Activated CD8-positive, alpha-beta memory T cell treated with anti-CD3 and anti-CD28 coated beads, Interleukin-2, amount 50 U/mL, for 24 hours (primary cell): ENCODE measurements at regions not wholly inside any gene's neighbourhood (a gene's known extent, or its start where the extent isn't known, plus 50 kb on each side); places are given as distances from the start of the nearest gene placed in this dataset.

ENCODE experiments used
- DNase-seq: peaks from one replicate; pipeline ENCODE4 v3.0.0-alpha.2; 2020; ENCODE audit errors: extremely low read depth

GRCh38 chr1:56442290-56442877 is 137.0 kb downstream of the PLPP3 start:
- no peak for DNase-seq

GRCh38 chr1:56441601-56442000 is 137.8 kb downstream of the PLPP3 start:
- no peak for DNase-seq

- no peak for DNase-seq
Observed at GRCh38 chr1:56439610-56440264, 139.6 kb downstream of the PLPP3 start.

GRCh38 chr1:56438901-56439551 is 140.3 kb downstream of the PLPP3 start:
- no peak for DNase-seq

- no peak for DNase-seq
Observed at GRCh38 chr1:56437959-56438358, 141.4 kb downstream of the PLPP3 start.

GRCh38 chr1:56436912-56437417 is 142.4 kb downstream of the PLPP3 start:
- no peak for DNase-seq

- no peak for DNase-seq
Observed at GRCh38 chr1:56436296-56436695, 143.1 kb downstream of the PLPP3 start.

- no peak for DNase-seq
Observed at GRCh38 chr1:56435434-56436262, 143.7 kb downstream of the PLPP3 start.

GRCh38 chr1:56434740-56435139 is 144.6 kb downstream of the PLPP3 start:
- DNase-seq = no peak

- no peak for DNase-seq
Observed at GRCh38 chr1:56434025-56434424, 145.3 kb downstream of the PLPP3 start.

- DNase-seq = no peak
Observed at GRCh38 chr1:56433056-56433577, 146.2 kb downstream of the PLPP3 start.

- DNase-seq = no peak
Observed at GRCh38 chr1:56432166-56432971, 147.0 kb downstream of the PLPP3 start.

GRCh38 chr1:56430141-56430839 is 149.1 kb downstream of the PLPP3 start:
- DNase-seq = no peak

- no peak for DNase-seq
Observed at GRCh38 chr1:56429288-56429687, 150.1 kb downstream of the PLPP3 start.

GRCh38 chr1:56426587-56427381 is 152.6 kb downstream of the PLPP3 start:
- no peak for DNase-seq

GRCh38 chr1:56425494-56426037 is 153.8 kb downstream of the PLPP3 start:
- DNase-seq = no peak

- DNase-seq = no peak
Observed at GRCh38 chr1:56424744-56425493, 154.4 kb downstream of the PLPP3 start.

GRCh38 chr1:56423716-56424115 is 155.6 kb downstream of the PLPP3 start:
- DNase-seq = no peak
